RWPE2 (cell line): ENCODE measurements at regions not wholly inside any gene's neighbourhood (a gene's known extent, or its start where the extent isn't known, plus 50 kb on each side); places are given as distances from the start of the nearest gene placed in this dataset.

Source experiments
- ATAC-seq: fragments of 200-7000 bp; cut with Tn5 transposase; 3 replicates; pipeline ENCODE4 v1.9.1; 2021; ENCODE audit warnings: low read depth
- DNase-seq: peaks from one replicate; pipeline ENCODE4 v3.0.0-alpha.2; 2020; ENCODE audit warnings: low spot score
- H3K27ac ChIP-seq: fragments of 450-650 bp; 2 replicates; pipeline ENCODE4 v1.5.1; 2017; ENCODE audit warnings: mild to moderate bottlenecking; ENCODE audit not compliant: poor library complexity, severe bottlenecking
- H3K27me3 ChIP-seq: fragments of 250-450 bp; sonication (Bioruptor Pico); 2 replicates; pipeline ENCODE4 v1.5.1; 2021; ENCODE audit warnings: mild to moderate bottlenecking, moderate library complexity; ENCODE audit not compliant: insufficient read depth, poor library complexity, severe bottlenecking
- H3K36me3 ChIP-seq: fragments of 250-450 bp; sonication (Bioruptor Pico); 2 replicates; pipeline ENCODE4 v1.5.1; 2020; ENCODE audit warnings: low read depth, mild to moderate bottlenecking, moderate library complexity
- H3K4me1 ChIP-seq: fragments of 250-450 bp; sonication (Bioruptor Pico); 2 replicates; pipeline ENCODE4 v1.5.1; 2021; ENCODE audit warnings: mild to moderate bottlenecking, moderate library complexity; ENCODE audit not compliant: insufficient read depth, poor library complexity, severe bottlenecking
- H3K4me3 ChIP-seq: fragments of 250-450 bp; sonication (Bioruptor Pico); 2 replicates; pipeline ENCODE4 v1.5.1; 2021; ENCODE audit warnings: mild to moderate bottlenecking, moderate library complexity; ENCODE audit not compliant: severe bottlenecking
- H3K9me3 ChIP-seq: fragments of 250-450 bp; sonication (Bioruptor Pico); 2 replicates; pipeline ENCODE4 v1.5.1; 2021; ENCODE audit warnings: mild to moderate bottlenecking, moderate library complexity; ENCODE audit not compliant: severe bottlenecking
- TF ChIP-seq, protein P1 (sequence below): fragments of 450-650 bp; IDR thresholded peaks from one replicate; pipeline ENCODE4 v1.5.1; 2017; ENCODE audit warnings: mild to moderate bottlenecking, moderate library complexity; ENCODE audit not compliant: poor library complexity, severe bottlenecking

DNA sequence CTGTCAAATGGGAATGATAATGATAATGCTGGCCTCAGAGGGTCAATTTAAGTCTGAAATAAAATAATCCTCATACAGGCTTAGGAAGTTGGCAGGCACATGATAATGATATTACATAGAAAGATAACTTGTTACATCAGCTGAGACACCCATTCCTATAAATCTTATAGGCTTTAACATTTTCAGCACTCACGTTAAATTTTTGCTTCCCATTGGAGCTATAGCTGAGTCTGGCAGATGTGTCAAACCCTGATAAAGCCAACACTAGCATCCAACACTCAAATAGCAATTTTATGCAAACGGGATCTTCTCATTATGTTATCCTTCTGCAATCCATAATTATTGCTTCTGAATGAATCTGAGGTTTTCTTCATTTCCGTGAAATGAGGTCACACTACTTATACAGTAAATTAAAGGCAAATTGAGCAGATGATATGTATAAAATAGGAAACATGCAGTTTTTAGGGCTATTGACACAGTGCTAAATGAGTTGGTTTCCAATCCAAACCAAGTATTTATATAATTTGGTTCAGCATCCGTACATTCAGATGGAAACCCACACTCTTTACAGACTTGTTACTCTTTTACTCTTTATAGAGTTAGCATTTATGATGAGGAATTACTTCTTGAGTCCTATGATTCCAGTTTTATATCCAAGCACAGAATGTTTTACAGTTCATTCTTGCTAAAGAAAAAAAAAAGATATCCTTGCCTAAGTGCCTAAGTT lies 481.6 kb downstream of the BTBD3 start:
- Histone ChIP-seq H3K36me3 (no peaks in the 10 kb centered on the region), H3K27me3 (no peaks in the 10 kb centered on the region), H3K4me1 (no peaks in the 10 kb centered on the region), H3K4me3 (no peak overlapping the region), H3K27ac (no peak overlapping the region), H3K9me3 (no peaks in the 10 kb centered on the region)
- no peak for ATAC-seq
- TF ChIP-seq, protein P1, sequence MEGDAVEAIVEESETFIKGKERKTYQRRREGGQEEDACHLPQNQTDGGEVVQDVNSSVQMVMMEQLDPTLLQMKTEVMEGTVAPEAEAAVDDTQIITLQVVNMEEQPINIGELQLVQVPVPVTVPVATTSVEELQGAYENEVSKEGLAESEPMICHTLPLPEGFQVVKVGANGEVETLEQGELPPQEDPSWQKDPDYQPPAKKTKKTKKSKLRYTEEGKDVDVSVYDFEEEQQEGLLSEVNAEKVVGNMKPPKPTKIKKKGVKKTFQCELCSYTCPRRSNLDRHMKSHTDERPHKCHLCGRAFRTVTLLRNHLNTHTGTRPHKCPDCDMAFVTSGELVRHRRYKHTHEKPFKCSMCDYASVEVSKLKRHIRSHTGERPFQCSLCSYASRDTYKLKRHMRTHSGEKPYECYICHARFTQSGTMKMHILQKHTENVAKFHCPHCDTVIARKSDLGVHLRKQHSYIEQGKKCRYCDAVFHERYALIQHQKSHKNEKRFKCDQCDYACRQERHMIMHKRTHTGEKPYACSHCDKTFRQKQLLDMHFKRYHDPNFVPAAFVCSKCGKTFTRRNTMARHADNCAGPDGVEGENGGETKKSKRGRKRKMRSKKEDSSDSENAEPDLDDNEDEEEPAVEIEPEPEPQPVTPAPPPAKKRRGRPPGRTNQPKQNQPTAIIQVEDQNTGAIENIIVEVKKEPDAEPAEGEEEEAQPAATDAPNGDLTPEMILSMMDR, result no peak
- DNase-seq, result no peak

DNA sequence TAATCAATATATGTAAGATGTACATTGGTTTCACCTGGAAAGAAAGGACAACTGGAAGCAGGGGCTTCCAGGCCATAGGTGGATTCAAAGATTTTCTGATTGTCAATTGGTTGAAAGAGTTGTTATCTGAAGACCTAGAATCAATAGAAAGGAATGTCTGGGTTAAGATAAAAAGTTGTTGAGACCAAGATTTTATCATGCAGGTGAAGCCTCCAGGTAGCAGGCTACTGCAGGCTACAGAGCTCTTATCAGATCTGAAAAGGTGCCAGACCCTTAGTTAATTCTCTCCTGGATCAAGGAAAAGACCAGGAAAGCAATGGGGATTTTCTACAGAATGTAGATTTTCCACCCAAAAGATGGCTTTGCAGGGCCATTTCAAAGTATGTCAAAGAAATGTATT lies 487.2 kb downstream of the BTBD3 start:
- Histone ChIP-seq H3K4me3 (no peak overlapping the region), H3K4me1 (peaks cover 8% of the 10 kb centered on the region), H3K27ac (no peak overlapping the region), H3K36me3 (no peaks in the 10 kb centered on the region), H3K27me3 (no peaks in the 10 kb centered on the region), H3K9me3 (peaks cover 5% of the 10 kb centered on the region)
- TF ChIP-seq, protein P1, result no peak
- DNase-seq, result no peak
- ATAC-seq, result no peak

- Histone ChIP-seq H3K9me3 (peaks cover 5% of the 10 kb centered on the region), H3K27ac (no peak overlapping the region), H3K36me3 (no peaks in the 10 kb centered on the region), H3K4me3 (no peak overlapping the region), H3K27me3 (no peaks in the 10 kb centered on the region), H3K4me1 (peaks cover 9% of the 10 kb centered on the region)
- DNase-seq (no peak), ATAC-seq (no peak)
- TF ChIP-seq, protein P1, result no peak
Measured at GRCh38 chr20:12406978-12407377, 489.3 kb downstream of the BTBD3 start.

- Histone ChIP-seq H3K36me3 (no peaks in the 10 kb centered on the region), H3K4me1 (peaks cover 9% of the 10 kb centered on the region), H3K27me3 (no peaks in the 10 kb centered on the region), H3K4me3 (no peak overlapping the region), H3K27ac (peak overlapping the region; percentile 73), H3K9me3 (peaks cover 5% of the 10 kb centered on the region)
- peak; percentile 93 for ATAC-seq
- no peak for DNase-seq
- TF ChIP-seq, protein P1, result no peak
Measured at GRCh38 chr20:12409501-12409900, 491.8 kb downstream of the BTBD3 start.

DNA sequence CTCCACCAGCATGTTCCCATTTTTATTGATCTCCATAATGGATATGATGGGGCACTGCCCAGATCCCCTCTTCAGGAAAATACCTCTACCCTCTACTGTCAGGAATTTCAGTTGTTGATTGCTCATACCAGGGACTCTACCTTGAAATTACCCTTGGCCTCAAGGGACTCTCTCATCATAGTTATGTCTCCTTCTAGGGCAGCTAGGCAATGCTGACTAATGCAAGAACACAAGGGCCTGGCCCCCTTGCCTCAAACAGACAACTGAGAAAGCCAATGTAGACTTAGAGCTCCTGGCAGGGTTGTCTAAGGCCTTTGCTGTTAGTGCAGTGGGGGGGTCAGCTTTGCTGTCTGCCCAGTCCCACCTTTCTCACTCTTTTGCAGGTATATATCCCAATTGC lies 493.1 kb downstream of the BTBD3 start:
- ATAC-seq (no peak; the same call in 2 of the 3 replicates), DNase-seq (no peak)
- TF ChIP-seq, protein P1, result no peak

More for the DNA sequence above, 493.1 kb downstream of the BTBD3 start:
- no peaks in the 10 kb centered on the region for H3K27me3 ChIP-seq
- peaks cover 9% of the 10 kb centered on the region for H3K4me1 ChIP-seq
- peaks cover 5% of the 10 kb centered on the region for H3K9me3 ChIP-seq
- no peak overlapping the region for H3K4me3 ChIP-seq
- no peaks in the 10 kb centered on the region for H3K36me3 ChIP-seq
- peak overlapping the region; percentile 73 for H3K27ac ChIP-seq
